ENCODE measurements at regions not wholly inside any gene's neighbourhood (a gene's known extent, or its start where the extent isn't known, plus 50 kb on each side); places are given as distances from the start of the nearest gene placed in this dataset.

GRCh38 chr1:227490478-227490877 is 72.9 kb upstream of the ZNF678 start:
- TF ChIP-seq, protein P1, sequence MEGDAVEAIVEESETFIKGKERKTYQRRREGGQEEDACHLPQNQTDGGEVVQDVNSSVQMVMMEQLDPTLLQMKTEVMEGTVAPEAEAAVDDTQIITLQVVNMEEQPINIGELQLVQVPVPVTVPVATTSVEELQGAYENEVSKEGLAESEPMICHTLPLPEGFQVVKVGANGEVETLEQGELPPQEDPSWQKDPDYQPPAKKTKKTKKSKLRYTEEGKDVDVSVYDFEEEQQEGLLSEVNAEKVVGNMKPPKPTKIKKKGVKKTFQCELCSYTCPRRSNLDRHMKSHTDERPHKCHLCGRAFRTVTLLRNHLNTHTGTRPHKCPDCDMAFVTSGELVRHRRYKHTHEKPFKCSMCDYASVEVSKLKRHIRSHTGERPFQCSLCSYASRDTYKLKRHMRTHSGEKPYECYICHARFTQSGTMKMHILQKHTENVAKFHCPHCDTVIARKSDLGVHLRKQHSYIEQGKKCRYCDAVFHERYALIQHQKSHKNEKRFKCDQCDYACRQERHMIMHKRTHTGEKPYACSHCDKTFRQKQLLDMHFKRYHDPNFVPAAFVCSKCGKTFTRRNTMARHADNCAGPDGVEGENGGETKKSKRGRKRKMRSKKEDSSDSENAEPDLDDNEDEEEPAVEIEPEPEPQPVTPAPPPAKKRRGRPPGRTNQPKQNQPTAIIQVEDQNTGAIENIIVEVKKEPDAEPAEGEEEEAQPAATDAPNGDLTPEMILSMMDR (IDR thresholded peaks at IDR 0.05) = no peak
- TF ChIP-seq POLR2A (IDR thresholded peaks at IDR 0.05) = no peak

Measured in heart left ventricle (tissue), 13 donors.